IMR-90 (cell line): ENCODE measurements at regions not wholly inside any gene's neighbourhood (a gene's known extent, or its start where the extent isn't known, plus 50 kb on each side); places are given as distances from the start of the nearest gene placed in this dataset.

ENCODE experiments used
- ATAC-seq: fragments of 200-7000 bp; cut with Tn5 transposase; 2 replicates; pipeline ENCODE4 v1.9.1; 2020; ENCODE audit warnings: low read depth, mild to moderate bottlenecking, moderate library complexity
- BruUV-seq: library from RNA; stranded (reverse); fragments of 400-500 nt; replicated peaks from 2 replicates; lab custom pipeline; 2021; lab: Mats Ljungman, UMichigan
- CTCF ChIA-PET: fragments of 300-600 bp; formaldehyde crosslinking; extraction: SDS; loops from one replicate; lab custom pipeline; 2021; ENCODE audit warnings: antibody characterized with exemption; lab: Yijun Ruan, JAX
- POLR2A ChIA-PET: fragments of 300-600 bp; sonication (Branson Sonifier 250); formaldehyde crosslinking; loops from one replicate; lab custom pipeline; 2022; ENCODE audit warnings: antibody characterized with exemption; ENCODE audit not compliant: unreplicated experiment; lab: Charles Lee
- DNase-seq: peaks from one replicate; pipeline ENCODE4 v3.0.0; 2013
- H2AFZ ChIP-seq: replicated peaks from 2 replicates; pipeline ENCODE3; 2013; ENCODE audit warnings: low read length, mild to moderate bottlenecking; ENCODE audit not compliant: poor library complexity
- H2AK5ac ChIP-seq: 2 replicates; pipeline ENCODE4 v1.6.1; 2013; ENCODE audit warnings: low read depth, low read length, inconsistent platforms
- H2AK9ac ChIP-seq: replicated peaks from 2 replicates; pipeline ENCODE3; 2013; ENCODE audit warnings: mild to moderate bottlenecking, low read depth, low read length, moderate library complexity; ENCODE audit not compliant: poor library complexity
- H2BK120ac ChIP-seq: 2 replicates; pipeline ENCODE4 v1.6.1; 2013; ENCODE audit warnings: low read depth, low read length, inconsistent platforms
- H2BK15ac ChIP-seq: 3 replicates; pipeline ENCODE4 v1.6.1; 2013; ENCODE audit warnings: low read depth, low read length, inconsistent platforms
- H2BK20ac ChIP-seq: 2 replicates; pipeline ENCODE4 v1.6.1; 2013; ENCODE audit warnings: low read depth, mild to moderate bottlenecking, inconsistent platforms, low read length, moderate library complexity
- H2BK5ac ChIP-seq: 2 replicates; pipeline ENCODE4 v1.6.1; 2013; ENCODE audit warnings: mild to moderate bottlenecking, low read depth, low read length, inconsistent platforms; ENCODE audit not compliant: poor library complexity, severe bottlenecking
- H3K14ac ChIP-seq: replicated peaks from 2 replicates; pipeline ENCODE4 v1.6.1; 2013; ENCODE audit warnings: low read depth, low read length, inconsistent platforms
- H3K18ac ChIP-seq: 2 replicates; pipeline ENCODE4 v1.6.1; 2013; ENCODE audit warnings: low read depth, low read length, control low read depth
- H3K23ac ChIP-seq: 2 replicates; pipeline ENCODE4 v1.6.1; 2013; ENCODE audit warnings: low read depth, low read length, inconsistent platforms
- H3K27ac ChIP-seq: 2 replicates; pipeline ENCODE4 v1.5.1; 2013; ENCODE audit warnings: mild to moderate bottlenecking, control low read depth, low read length; ENCODE audit not compliant: insufficient read depth
- H3K27me3 ChIP-seq: 2 replicates; pipeline ENCODE4 v1.6.1; 2013; ENCODE audit warnings: low read length; ENCODE audit not compliant: control insufficient read depth, insufficient read depth
- H3K36me3 ChIP-seq: 2 replicates; pipeline ENCODE4 v1.6.1; 2013; ENCODE audit warnings: low read length, mixed read lengths; ENCODE audit not compliant: control insufficient read depth, insufficient read depth
- H3K4ac ChIP-seq: 2 replicates; pipeline ENCODE4 v1.6.1; 2013; ENCODE audit warnings: low read depth, low read length, inconsistent platforms
- H3K4me1 ChIP-seq: 2 replicates; pipeline ENCODE4 v1.6.1; 2013; ENCODE audit warnings: low read length, mixed read lengths; ENCODE audit not compliant: control insufficient read depth, insufficient read depth
- H3K4me2 ChIP-seq: 2 replicates; pipeline ENCODE4 v1.6.1; 2013; ENCODE audit warnings: low read depth, mild to moderate bottlenecking, control low read depth, low read length, moderate library complexity
- H3K4me3 ChIP-seq: 2 replicates; pipeline ENCODE4 v1.5.1; 2013; ENCODE audit warnings: low read depth, mild to moderate bottlenecking, control low read depth, low read length, moderate library complexity; ENCODE audit not compliant: insufficient read depth
- H3K56ac ChIP-seq: 2 replicates; pipeline ENCODE4 v1.6.1; 2013; ENCODE audit warnings: low read length, inconsistent platforms; ENCODE audit not compliant: insufficient read depth; ENCODE audit errors: extremely low read depth
- H3K79me1 ChIP-seq, 2 experiments: 2 replicates each; pipeline ENCODE4 v1.6.1; 2013; ENCODE audit warnings: low read length in 2 of 2, inconsistent platforms in 1 of 2, low read depth in 1 of 2
- H3K9ac ChIP-seq: 2 replicates; pipeline ENCODE4 v1.6.1; 2013; ENCODE audit warnings: low read depth, low read length, control low read depth
- H3K9me1 ChIP-seq: 2 replicates; pipeline ENCODE4 v1.6.1; 2013; ENCODE audit warnings: low read length, inconsistent platforms; ENCODE audit not compliant: insufficient read depth
- H3K9me3 ChIP-seq: 2 replicates; pipeline ENCODE4 v1.6.1; 2013; ENCODE audit warnings: low read length; ENCODE audit not compliant: control insufficient read depth, insufficient read depth
- H4K20me1 ChIP-seq: 2 replicates; pipeline ENCODE4 v1.6.1; 2013; ENCODE audit warnings: low read length, inconsistent platforms; ENCODE audit not compliant: insufficient read depth
- H4K5ac ChIP-seq: 2 replicates; pipeline ENCODE4 v1.6.1; 2013; ENCODE audit warnings: mild to moderate bottlenecking, low read depth, low read length, control low read depth
- H4K8ac ChIP-seq, 2 experiments: 2 replicates each; pipeline ENCODE4 v1.6.1; 2013; ENCODE audit warnings: low read depth in 2 of 2, low read length in 2 of 2, control low read depth in 1 of 2, inconsistent platforms in 1 of 2
- H4K91ac ChIP-seq: 2 replicates; pipeline ENCODE4 v1.6.1; 2013; ENCODE audit warnings: low read depth, low read length, inconsistent platforms; ENCODE audit not compliant: insufficient read depth
- MAFK ChIP-seq: IDR thresholded peaks from 2 replicates; pipeline ENCODE4 v1.6.1; 2012; ENCODE audit warnings: low read depth, low read length, improper control_type of control experiment
- MXI1 ChIP-seq: IDR thresholded peaks from 2 replicates; pipeline ENCODE4 v1.6.1; 2012; ENCODE audit warnings: low read depth, mild to moderate bottlenecking, low read length, moderate library complexity, borderline replicate concordance
- POLR2A ChIP-seq: IDR thresholded peaks from 2 replicates; pipeline ENCODE4 v1.6.1; 2012; ENCODE audit warnings: mild to moderate bottlenecking, low read depth, low read length
- RCOR1 ChIP-seq: IDR thresholded peaks from 2 replicates; pipeline ENCODE4 v1.6.1; 2012; ENCODE audit warnings: mild to moderate bottlenecking, low read length, improper control_type of control experiment; ENCODE audit not compliant: insufficient replicate concordance
- RFX5 ChIP-seq: IDR thresholded peaks from 2 replicates; pipeline ENCODE4 v1.8.0; 2012; ENCODE audit warnings: low read depth, mild to moderate bottlenecking, low read length, moderate library complexity
- WGBS, 2 experiments: methylation state at CpG; one replicate each; pipeline versions ENCODE4 v1.1.5 to v1.1.7; 2013; ENCODE audit warnings: missing lambda C conversion rate in 2 of 2; ENCODE audit not compliant: insufficient read length in 1 of 2; ENCODE audit errors: extremely low coverage in 2 of 2; 5-methylcytosine and 5-hydroxymethylcytosine counted together
- dilution Hi-C: fragments of 300-500 bp; cut with HindIII; formaldehyde crosslinking; loops from one replicate; pipeline ENCODE4 v1.14.3; 2018; ENCODE audit warnings: low sequenced_read_pairs; ENCODE audit not compliant: unreplicated experiment
- in situ Hi-C: fragments of 300-500 bp; cut with MboI; formaldehyde crosslinking; loops from 3 replicates; pipeline ENCODE4 v1.14.3; 2019; ENCODE audit warnings: low sequenced_read_pairs, inconsistent platforms, mixed read lengths
- intact Hi-C: fragments of 100-400 bp; cut with micrococcal nuclease; formaldehyde crosslinking; loops from 2 replicates; pipeline ENCODE4 v1.10.0; 2022
- TF ChIP-seq, protein P1 (sequence below): fragments of 150-350 bp; IDR thresholded peaks from 2 replicates; pipeline ENCODE4 v1.6.1; 2017; ENCODE audit warnings: mild to moderate bottlenecking, antibody characterized with exemption, low read length, low read depth

DNA sequence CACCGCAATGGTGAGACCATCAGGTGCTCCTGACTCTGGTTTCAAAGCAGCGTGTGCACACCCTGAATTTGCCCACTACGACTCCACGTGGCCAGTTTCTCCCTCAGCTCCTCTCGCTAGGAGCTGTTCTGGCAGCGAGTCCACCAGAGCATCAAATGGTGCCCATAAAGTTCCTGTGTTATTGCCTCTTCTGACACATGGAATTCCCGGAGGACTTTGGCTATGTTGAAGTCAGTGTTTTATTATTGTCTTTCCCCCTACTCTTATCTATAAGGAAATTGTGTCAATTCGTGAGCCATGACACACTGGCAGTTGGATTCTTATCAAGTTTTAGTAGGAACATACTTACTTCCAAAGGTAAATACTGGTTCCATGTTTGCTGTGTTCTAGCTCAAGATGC, 53.9 kb upstream of the NPVF start:
- Histone ChIP-seq H4K8ac (no peak overlapping the region), H2BK15ac (no peak overlapping the region), H2AFZ (no peak overlapping the region), H3K4me2 (no peak overlapping the region), H2BK20ac (no peak overlapping the region), H2AK9ac (no peak overlapping the region), H4K5ac (no peak overlapping the region), H3K56ac (no peak overlapping the region), H3K4ac (no peak overlapping the region), H3K9me3 (no peaks in the 10 kb centered on the region), H2BK120ac (no peak overlapping the region), H3K4me3 (no peak overlapping the region), H3K79me1 (no peaks in the 10 kb centered on the region), H3K9me1 (no peaks in the 10 kb centered on the region), H3K18ac (no peak overlapping the region), H3K14ac (no peak overlapping the region), H2BK5ac (no peak overlapping the region), H2AK5ac (no peak overlapping the region), H3K4me1 (no peaks in the 10 kb centered on the region), H3K23ac (no peak overlapping the region), H4K91ac (no peak overlapping the region), H4K20me1 (no peaks in the 10 kb centered on the region), H3K27ac (no peak overlapping the region), H3K27me3 (no peaks in the 10 kb centered on the region), H3K9ac (no peak overlapping the region), H3K36me3 (no peaks in the 10 kb centered on the region)
- in situ Hi-C loops (no loop called here), intact Hi-C loops (no loop called here), dilution Hi-C loops (no loop called here)
- no peak for TF ChIP-seq RCOR1
- no peak for TF ChIP-seq RFX5
- no peak for TF ChIP-seq MXI1
- TF ChIP-seq, protein P1, sequence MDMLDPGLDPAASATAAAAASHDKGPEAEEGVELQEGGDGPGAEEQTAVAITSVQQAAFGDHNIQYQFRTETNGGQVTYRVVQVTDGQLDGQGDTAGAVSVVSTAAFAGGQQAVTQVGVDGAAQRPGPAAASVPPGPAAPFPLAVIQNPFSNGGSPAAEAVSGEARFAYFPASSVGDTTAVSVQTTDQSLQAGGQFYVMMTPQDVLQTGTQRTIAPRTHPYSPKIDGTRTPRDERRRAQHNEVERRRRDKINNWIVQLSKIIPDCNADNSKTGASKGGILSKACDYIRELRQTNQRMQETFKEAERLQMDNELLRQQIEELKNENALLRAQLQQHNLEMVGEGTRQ = no peak
- no peak for TF ChIP-seq POLR2A
- TF ChIP-seq MAFK = no peak
- CTCF ChIA-PET = no interaction called here
- no peak for ATAC-seq
- BruUV-seq = no TSS peak
- no peak for DNase-seq
- WGBS, 2 experiments = 74% methylated on average over 4 of the region's 8 CpGs; no CpG with 5 or more reads in 1 of the 2 experiments
- POLR2A ChIA-PET = no interaction called here
